Breast epithelium (tissue), 4 donors: ENCODE measurements at regions not wholly inside any gene's neighbourhood (a gene's known extent, or its start where the extent isn't known, plus 50 kb on each side); places are given as distances from the start of the nearest gene placed in this dataset.

Experiments used
- DNase-seq, 2 donors: peaks; one replicate each; pipeline ENCODE4 v3.0.0-alpha.2; 2019; ENCODE audit warnings: low spot score in 2 of 2
- H3K27ac ChIP-seq, 2 donors: fragments of 200-600 bp; sonication (generic) in 1 of 2; one replicate each; pipeline ENCODE4 v1.5.1; 2016 to 2019; ENCODE audit warnings: mild to moderate bottlenecking in 1 of 2
- H3K27me3 ChIP-seq, 2 donors: fragments of 200-600 bp; sonication (generic) in 1 of 2; one replicate each; pipeline versions ENCODE4 v1.5.1 to v1.6.0; 2017 to 2019; ENCODE audit warnings: control low read depth in 1 of 2, mild to moderate bottlenecking in 1 of 2
- H3K36me3 ChIP-seq: fragments of 200-600 bp; one replicate; pipeline ENCODE4 v1.5.1; 2019
- H3K4me1 ChIP-seq, 2 donors: fragments of 200-600 bp; sonication (generic); one replicate each; pipeline ENCODE4 v1.5.1; 2016 to 2019; ENCODE audit warnings: control low read depth in 1 of 2
- H3K4me3 ChIP-seq, 3 donors: fragments of 200-600 bp; sonication (generic); 1 replicate in 2 of 3; 2 replicates in 1 of 3; pipeline ENCODE4 v1.5.1; 2016 to 2019; ENCODE audit warnings: mild to moderate bottlenecking in 3 of 3, moderate library complexity in 2 of 3
- H3K9me3 ChIP-seq, 2 donors: fragments of 200-600 bp; sonication (generic) in 1 of 2; one replicate each; pipeline ENCODE4 v1.5.1; 2016 to 2019; ENCODE audit warnings: control low read depth in 1 of 2
- CTCF ChIP-seq, 3 donors: fragments of 450-650 bp; IDR thresholded peaks; one replicate each; pipeline ENCODE4 v1.5.1; 2016 to 2017; ENCODE audit warnings: antibody characterized with exemption in 3 of 3, mild to moderate bottlenecking in 3 of 3, moderate library complexity in 3 of 3
- POLR2A ChIP-seq: fragments of 450-650 bp; IDR thresholded peaks from one replicate; pipeline ENCODE4 v1.6.1; 2016; ENCODE audit warnings: antibody characterized with exemption, mild to moderate bottlenecking, moderate library complexity
- POLR2AphosphoS5 ChIP-seq, 3 donors: sonication (generic); formaldehyde crosslinking; IDR thresholded peaks; one replicate each; pipeline ENCODE4 v1.6.1; 2017; ENCODE audit warnings: antibody characterized with exemption in 3 of 3
- intact Hi-C: fragments of 100-400 bp; cut with DNase I; formaldehyde crosslinking; loops from one replicate; pipeline ENCODE4 v1.15.1; 2023; ENCODE audit warnings: low total_unique reads

GRCh38 chr6:93940381-93940780, 521.0 kb upstream of the EPHA7 start:
- no peaks in the 10 kb centered on the region for H3K27me3 ChIP-seq
- H3K4me3 ChIP-seq = no peak overlapping the region
- H3K27ac ChIP-seq = no peak overlapping the region
- H3K36me3 ChIP-seq = no peaks in the 10 kb centered on the region
- TF ChIP-seq POLR2A = no peak
- no peak for TF ChIP-seq POLR2AphosphoS5 (IDR thresholded peaks at IDR 0.05)
- no peak for TF ChIP-seq CTCF (IDR thresholded peaks at IDR 0.05)
- intact Hi-C loops = no loop called here
- no peaks in the 10 kb centered on the region for H3K9me3 ChIP-seq
- H3K4me1 ChIP-seq = no peaks in the 10 kb centered on the region
- no peak for DNase-seq

- H3K4me1 ChIP-seq = no peaks in the 10 kb centered on the region
- H3K4me3 ChIP-seq = no peak overlapping the region
- DNase-seq = no peak
- H3K27ac ChIP-seq = no peak overlapping the region
- H3K27me3 ChIP-seq = no peaks in the 10 kb centered on the region
- H3K36me3 ChIP-seq = peaks cover 4% of the 10 kb centered on the region
- intact Hi-C loops = no loop called here
- H3K9me3 ChIP-seq = no peaks in the 10 kb centered on the region
- no peak for TF ChIP-seq CTCF (IDR thresholded peaks at IDR 0.05)
- no peak for TF ChIP-seq POLR2A
- no peak for TF ChIP-seq POLR2AphosphoS5 (IDR thresholded peaks at IDR 0.05)
These were observed 512.8 kb upstream of the EPHA7 start for GRCh38 chr6:93932175-93932574.

- Histone ChIP-seq H3K27ac (no peak overlapping the region), H3K9me3 (no peaks in the 10 kb centered on the region), H3K36me3 (peaks cover 4% of the 10 kb centered on the region), H3K4me3 (no peak overlapping the region), H3K4me1 (no peaks in the 10 kb centered on the region), H3K27me3 (no peaks in the 10 kb centered on the region)
- DNase-seq = no peak
- TF ChIP-seq POLR2AphosphoS5 (IDR thresholded peaks at IDR 0.05) (no peak), POLR2A (no peak), CTCF (IDR thresholded peaks at IDR 0.05) (no peak)
- intact Hi-C loops = no loop called here
These were observed 508.4 kb upstream of the EPHA7 start for GRCh38 chr6:93927731-93928130.

GRCh38 chr6:93919365-93919764, 500.0 kb upstream of the EPHA7 start:
- Histone ChIP-seq H3K4me1 (no peaks in the 10 kb centered on the region), H3K36me3 (no peaks in the 10 kb centered on the region), H3K4me3 (no peak overlapping the region), H3K27ac (no peak overlapping the region), H3K9me3 (no peaks in the 10 kb centered on the region), H3K27me3 (no peaks in the 10 kb centered on the region)
- TF ChIP-seq CTCF (IDR thresholded peaks at IDR 0.05) (no peak), POLR2AphosphoS5 (IDR thresholded peaks at IDR 0.05) (no peak), POLR2A (no peak)
- DNase-seq = no peak
- intact Hi-C loops = no loop called here

GRCh38 chr6:93918258-93918657, 498.9 kb upstream of the EPHA7 start:
- H3K36me3 ChIP-seq = no peaks in the 10 kb centered on the region
- no peaks in the 10 kb centered on the region for H3K4me1 ChIP-seq
- no peaks in the 10 kb centered on the region for H3K9me3 ChIP-seq
- no peak overlapping the region for H3K27ac ChIP-seq
- no peaks in the 10 kb centered on the region for H3K27me3 ChIP-seq
- no peak for DNase-seq
- intact Hi-C loops = no loop called here
- no peak overlapping the region for H3K4me3 ChIP-seq
- TF ChIP-seq POLR2AphosphoS5 (IDR thresholded peaks at IDR 0.05) = no peak
- TF ChIP-seq POLR2A = no peak
- no peak for TF ChIP-seq CTCF (IDR thresholded peaks at IDR 0.05)
